ENCODE measurements at regions not wholly inside any gene's neighbourhood (a gene's known extent, or its start where the extent isn't known, plus 50 kb on each side); places are given as distances from the start of the nearest gene placed in this dataset.

GRCh38 chr11:29844701-29845379, 172.0 kb downstream of the KCNA4 start:
- DNase-seq (ENCODE audit: low read depth), result no peak
- no peak overlapping the region for H3K4me3 ChIP-seq (ENCODE audit: low read depth, low read length)
- TF ChIP-seq CTCF (conservative IDR thresholded peaks at IDR 0.05; ENCODE audit: low read depth, low read length), result no peak

GRCh38 chr11:29844031-29844430, 172.8 kb downstream of the KCNA4 start:
- no peak for TF ChIP-seq CTCF (conservative IDR thresholded peaks at IDR 0.05; ENCODE audit: low read depth, low read length)
- H3K4me3 ChIP-seq (ENCODE audit: low read depth, low read length), result no peak overlapping the region
- no peak for DNase-seq (ENCODE audit: low read depth)

- no peak for DNase-seq (ENCODE audit: low read depth)
- no peak overlapping the region for H3K4me3 ChIP-seq (ENCODE audit: low read depth, low read length)
- no peak for TF ChIP-seq CTCF (conservative IDR thresholded peaks at IDR 0.05; ENCODE audit: low read depth, low read length)
These were observed 174.8 kb downstream of the KCNA4 start for GRCh38 chr11:29842061-29842460.

- no peak for TF ChIP-seq CTCF (conservative IDR thresholded peaks at IDR 0.05; ENCODE audit: low read depth, low read length)
- DNase-seq (ENCODE audit: low read depth), result no peak
- H3K4me3 ChIP-seq (ENCODE audit: low read depth, low read length), result no peak overlapping the region
These were observed 190.0 kb downstream of the KCNA4 start for GRCh38 chr11:29826878-29827277.

GRCh38 chr11:29816359-29816758, 200.5 kb downstream of the KCNA4 start:
- no peak for TF ChIP-seq CTCF (conservative IDR thresholded peaks at IDR 0.05; ENCODE audit: low read depth, low read length)
- no peak for DNase-seq (ENCODE audit: low read depth)
- H3K4me3 ChIP-seq (ENCODE audit: low read depth, low read length), result no peak overlapping the region

GRCh38 chr11:29809121-29809520, 207.7 kb downstream of the KCNA4 start:
- no peak for DNase-seq (ENCODE audit: low read depth)
- TF ChIP-seq CTCF (conservative IDR thresholded peaks at IDR 0.05; ENCODE audit: low read depth, low read length), result no peak

GRCh38 chr11:29802522-29802921, 214.3 kb downstream of the KCNA4 start:
- no peak for TF ChIP-seq CTCF (conservative IDR thresholded peaks at IDR 0.05; ENCODE audit: low read depth, low read length)
- no peak for DNase-seq (ENCODE audit: low read depth)
- no peak overlapping the region for H3K4me3 ChIP-seq (ENCODE audit: low read depth, low read length)

More at GRCh38 chr11:29809121-29809520, 207.7 kb downstream of the KCNA4 start:
- H3K4me3 ChIP-seq (ENCODE audit: low read depth, low read length), result no peak overlapping the region

All from choroid plexus epithelial cell (primary cell).